Right lobe of liver (tissue), 6 donors: ENCODE measurements at regions not wholly inside any gene's neighbourhood (a gene's known extent, or its start where the extent isn't known, plus 50 kb on each side); places are given as distances from the start of the nearest gene placed in this dataset.

Experiments used
- ATAC-seq, 4 donors: fragments of 200-7000 bp; cut with Tn5 transposase; one replicate each; pipeline ENCODE4 v1.9.1; 2020; ENCODE audit warnings: mild to moderate bottlenecking in 4 of 4, moderate library complexity in 4 of 4
- DNase-seq, 3 donors: peaks; one replicate each; pipeline ENCODE4 v3.0.0-alpha.2; 2020
- H3K27ac ChIP-seq, 3 donors: fragments of 200-600 bp; one replicate each; pipeline ENCODE4 v1.8.0; 2022
- H3K27me3 ChIP-seq, 2 donors: fragments of 200-600 bp; one replicate each; pipeline ENCODE4 v1.8.0; 2022
- H3K36me3 ChIP-seq, 4 donors: fragments of 200-600 bp; sonication (generic) in 1 of 4; one replicate each; pipeline versions ENCODE4 v1.5.1 to v1.8.0; 2017 to 2022; ENCODE audit warnings: control low read depth in 1 of 4
- H3K4me1 ChIP-seq, 4 donors: fragments of 200-600 bp; sonication (generic) in 1 of 4; one replicate each; pipeline versions ENCODE4 v1.5.1 to v1.8.0; 2017 to 2022; ENCODE audit warnings: control low read depth in 1 of 4
- H3K4me3 ChIP-seq, 3 donors: fragments of 200-600 bp; one replicate each; pipeline ENCODE4 v1.8.0; 2022
- H3K9me3 ChIP-seq, 4 donors: fragments of 200-600 bp; sonication (generic) in 1 of 4; one replicate each; pipeline versions ENCODE4 v1.5.1 to v1.8.0; 2017 to 2022; ENCODE audit warnings: control low read depth in 1 of 4
- CTCF ChIP-seq, 4 donors: fragments of 200-600 bp in 3 of 4; fragments of 450-650 bp in 1 of 4; IDR thresholded peaks; one replicate each; pipeline versions ENCODE4 v1.5.1 to v1.8.0; 2016 to 2022; ENCODE audit warnings: antibody characterized with exemption in 4 of 4, mild to moderate bottlenecking in 2 of 4
- POLR2A ChIP-seq: fragments of 450-650 bp; IDR thresholded peaks from one replicate; pipeline ENCODE4 v1.6.1; 2017; ENCODE audit warnings: antibody characterized with exemption, mild to moderate bottlenecking
- WGBS: methylation state at CpG from one replicate; pipeline ENCODE4 v1.1.6; 2018; ENCODE audit warnings: low coverage, low lambda C conversion rate; ENCODE audit not compliant: insufficient coverage; ENCODE audit errors: missing lambda C conversion rate; 5-methylcytosine and 5-hydroxymethylcytosine counted together
- intact Hi-C, 2 donors: fragments of 100-400 bp; cut with DNase I; formaldehyde crosslinking; loops; one replicate each; pipeline versions ENCODE4 v1.11.2 to v1.14.1; 2022
- donor health status: DM: no; HTN: yes; CAD: no.
- donor health status: DM: no; HTN: no; CAD: no.
- donor health status: DM: no; HTN: no; CAD: no.
- donor health status: DM: no; HTN: yes; CAD: no.
- donor health status: DM: no; HTN: yes; CAD: no.

- no peak overlapping the region for H3K4me3 ChIP-seq
- no peaks in the 10 kb centered on the region for H3K4me1 ChIP-seq
- DNase-seq (no peak), ATAC-seq (no peak)
- intact Hi-C loops: no loop called here
- TF ChIP-seq POLR2A: no peak
- no peak for TF ChIP-seq CTCF (IDR thresholded peaks at IDR 0.05)
- 15% methylated on average over 1 of the region's 1 CpG for WGBS
- no peak overlapping the region for H3K27ac ChIP-seq
- H3K9me3 ChIP-seq: no peaks in the 10 kb centered on the region
- no peaks in the 10 kb centered on the region for H3K36me3 ChIP-seq
- H3K27me3 ChIP-seq: no peaks in the 10 kb centered on the region
Measured at GRCh38 chr1:95409276-95409675, 175.3 kb downstream of the RWDD3 start.

- H3K9me3 ChIP-seq: no peaks in the 10 kb centered on the region
- 24% methylated on average over 3 of the region's 3 CpGs for WGBS
- intact Hi-C loops: no loop called here
- ATAC-seq: no peak
- H3K27ac ChIP-seq: no peak overlapping the region
- H3K27me3 ChIP-seq: no peaks in the 10 kb centered on the region
- H3K4me1 ChIP-seq: no peaks in the 10 kb centered on the region
- DNase-seq: no peak
- H3K4me3 ChIP-seq: no peak overlapping the region
- H3K36me3 ChIP-seq: no peaks in the 10 kb centered on the region
- TF ChIP-seq POLR2A: no peak
- no peak for TF ChIP-seq CTCF (IDR thresholded peaks at IDR 0.05)
Measured at GRCh38 chr1:95409901-95410300, 175.9 kb downstream of the RWDD3 start.

- Histone ChIP-seq H3K9me3 (no peaks in the 10 kb centered on the region), H3K4me3 (no peak overlapping the region), H3K4me1 (no peaks in the 10 kb centered on the region), H3K27me3 (no peaks in the 10 kb centered on the region), H3K36me3 (no peaks in the 10 kb centered on the region), H3K27ac (no peak overlapping the region)
- intact Hi-C loops: no loop called here
- ATAC-seq (no peak), DNase-seq (no peak)
- TF ChIP-seq CTCF (IDR thresholded peaks at IDR 0.05) (no peak), POLR2A (no peak)
Measured at GRCh38 chr1:95415146-95415545, 181.1 kb downstream of the RWDD3 start.

- Histone ChIP-seq H3K4me1 (no peaks in the 10 kb centered on the region), H3K27me3 (no peaks in the 10 kb centered on the region), H3K27ac (no peak overlapping the region), H3K4me3 (no peak overlapping the region), H3K36me3 (no peaks in the 10 kb centered on the region), H3K9me3 (no peaks in the 10 kb centered on the region)
- intact Hi-C loops: no loop called here
- no peak for DNase-seq
- TF ChIP-seq POLR2A (no peak), CTCF (IDR thresholded peaks at IDR 0.05) (no peak)
- no peak for ATAC-seq
- WGBS: 32% methylated on average over 1 of the region's 1 CpG
Measured at GRCh38 chr1:95426772-95427171, 192.8 kb downstream of the RWDD3 start.

GRCh38 chr1:95427525-95427924 lies 193.5 kb downstream of the RWDD3 start:
- intact Hi-C loops: no loop called here
- Histone ChIP-seq H3K9me3 (no peaks in the 10 kb centered on the region), H3K4me1 (no peaks in the 10 kb centered on the region), H3K4me3 (no peak overlapping the region), H3K27me3 (no peaks in the 10 kb centered on the region), H3K27ac (no peak overlapping the region), H3K36me3 (no peaks in the 10 kb centered on the region)
- DNase-seq (no peak), ATAC-seq (no peak)
- no peak for TF ChIP-seq POLR2A
- TF ChIP-seq CTCF (IDR thresholded peaks at IDR 0.05): no peak
